Heart left ventricle (tissue), 13 donors: ENCODE measurements at regions not wholly inside any gene's neighbourhood (a gene's known extent, or its start where the extent isn't known, plus 50 kb on each side); places are given as distances from the start of the nearest gene placed in this dataset.

Source experiments
- CTCF ChIP-seq, 12 donors: fragments of 200-600 bp; sonication (generic) in 4 of 12; IDR thresholded peaks; one replicate each; pipeline versions ENCODE4 v1.5.0 to v1.8.0; 2018 to 2022; ENCODE audit warnings: antibody characterized with exemption in 12 of 12, mild to moderate bottlenecking in 5 of 12
- POLR2A ChIP-seq, 2 donors: fragments of 450-650 bp; IDR thresholded peaks; one replicate each; pipeline ENCODE4 v1.6.1; 2017; ENCODE audit warnings: antibody characterized with exemption in 2 of 2, mild to moderate bottlenecking in 2 of 2, moderate library complexity in 2 of 2
- donor health status: ischemic (EF 13 %, LVEDD 7.1; RV severe dilation, severe dysfunction).
- donor health status: DM: no; HTN: yes; CAD: no.
- donor health status: DM: no; HTN: no; CAD: no.
- donor health status: ischemic (EF 25% LVEDD 6.9; RV normal size, moderate dysfunction).
- donor health status: ischemic (EF 25% LVEDD 5.7; RV mildly dilated, moderate dysfunction).
- donor health status: ischemic (EF 35%, LVEDD 5.7; RV mildly dilated, moderate dysfunction).
- donor health status: nonischemic (EF 11% LVEDD 7.7; RV severe dilation, severe dysfunction).
- donor health status: DM: yes; HTN: yes; CAD: no.
- donor health status: PGD.
- donor health status: ischemic (EF 29% LVEDD 5.4; RV normal size, mild dysfunction).
- donor health status: nonischemic (EF 23%, LVEDD 6.1; RV moderate dilation, normal function).

GRCh38 chr14:98227727-98228111 lies 1044.3 kb downstream of the BCL11B start:
- TF ChIP-seq POLR2A (IDR thresholded peaks at IDR 0.05) = no peak
- TF ChIP-seq CTCF (IDR thresholded peaks at IDR 0.05) = no peak
